Transverse colon (tissue), 4 donors: ENCODE measurements at regions not wholly inside any gene's neighbourhood (a gene's known extent, or its start where the extent isn't known, plus 50 kb on each side); places are given as distances from the start of the nearest gene placed in this dataset.

Experiments used
- CTCF ChIP-seq, 5 experiments: fragments of 200-600 bp in 3 of 5; fragments of 450-650 bp in 2 of 5; sonication (generic) in 3 of 5; IDR thresholded peaks; 1 replicate in 2 of 5; 2 replicates in 3 of 5; pipeline ENCODE4 v1.5.1; 2016 to 2017; ENCODE audit warnings: antibody characterized with exemption in 5 of 5, inconsistent platforms in 3 of 5, mild to moderate bottlenecking in 2 of 5, moderate library complexity in 1 of 5
- EP300 ChIP-seq: sonication (generic); formaldehyde crosslinking; IDR thresholded peaks from one replicate; pipeline ENCODE4 v1.6.1; 2017; ENCODE audit warnings: antibody characterized with exemption, low read depth
- POLR2A ChIP-seq: fragments of 450-650 bp; IDR thresholded peaks from one replicate; pipeline ENCODE4 v1.6.1; 2016; ENCODE audit warnings: antibody characterized with exemption, mild to moderate bottlenecking, moderate library complexity
- POLR2AphosphoS5 ChIP-seq, 3 donors: sonication (generic); formaldehyde crosslinking; IDR thresholded peaks; one replicate each; pipeline ENCODE4 v1.6.1; 2016; ENCODE audit warnings: antibody characterized with exemption in 3 of 3

GRCh38 chr20:6407163-6407562 lies 284.3 kb upstream of the FERMT1 start:
- TF ChIP-seq POLR2A (no peak), CTCF (IDR thresholded peaks at IDR 0.05) (no peak), POLR2AphosphoS5 (IDR thresholded peaks at IDR 0.05) (no peak), EP300 (no peak)
